HepG2 (cell line): ENCODE measurements at regions not wholly inside any gene's neighbourhood (a gene's known extent, or its start where the extent isn't known, plus 50 kb on each side); places are given as distances from the start of the nearest gene placed in this dataset.

ENCODE experiments used
- ATAC-seq: fragments of 200-7000 bp; cut with Tn5 transposase; 3 replicates; pipeline ENCODE4 v1.9.1; 2020; ENCODE audit warnings: mild to moderate bottlenecking, moderate library complexity
- BruUV-seq: library from RNA; stranded (reverse); fragments of 400-500 nt; replicated peaks from 2 replicates; lab custom pipeline; 2021; lab: Mats Ljungman, UMichigan
- CTCF ChIA-PET: fragments of 300-600 bp; formaldehyde crosslinking; extraction: SDS; loops from one replicate; lab custom pipeline; 2021; ENCODE audit warnings: low total read pairs, inconsistent platforms, low intra/inter-chr PET ratio; lab: Yijun Ruan, JAX
- POLR2A ChIA-PET: fragments of 350-600 bp; sonication (Branson Sonifier 250); formaldehyde crosslinking; loops from one replicate; lab custom pipeline; 2020; ENCODE audit warnings: antibody characterized with exemption, inconsistent platforms; lab: Yijun Ruan, JAX
- DNase-seq: peaks from one replicate; pipeline ENCODE4 v3.0.0-alpha.2; 2015; ENCODE audit warnings: low spot score
- FAIRE-seq: peaks from 3 replicates; lab custom pipeline; 2011; peaks lifted over from hg19 to GRCh38; lab: Jason Lieb, UNC
- H2AFZ ChIP-seq: one replicate; pipeline ENCODE4 v1.6.1; 2011; ENCODE audit warnings: low read length, inconsistent platforms
- H3K27ac ChIP-seq: fragments of 300-600 bp; 3 replicates; pipeline ENCODE4 v1.8.0; 2011; ENCODE audit warnings: mixed run types, mild to moderate bottlenecking, mixed read lengths, low read length, inconsistent platforms; ENCODE audit not compliant: insufficient read depth; ENCODE audit errors: extremely low read length
- H3K27me3 ChIP-seq, 2 experiments: fragments of 200-600 bp in 1 of 2; 2 replicates in 1 of 2; 3 replicates in 1 of 2; pipeline versions ENCODE4 v1.6.0 to v1.8.0; 2011; ENCODE audit warnings: low read length in 2 of 2, mild to moderate bottlenecking in 2 of 2, moderate library complexity in 2 of 2, inconsistent platforms in 1 of 2; ENCODE audit not compliant: insufficient read depth in 2 of 2, control insufficient read depth in 1 of 2
- H3K36me3 ChIP-seq, 2 experiments: fragments of 200-600 bp in 1 of 2; replicated peaks in 1 of 2; 2 replicates in 1 of 2; 3 replicates in 1 of 2; pipeline versions ENCODE4 v1.5.1 to v1.8.0; 2011; ENCODE audit warnings: low read length in 2 of 2, inconsistent platforms in 1 of 2; ENCODE audit not compliant: insufficient read depth in 2 of 2, control insufficient read depth in 1 of 2
- H3K4me1 ChIP-seq: 2 replicates; pipeline ENCODE4 v1.5.1; 2012; ENCODE audit warnings: low read length, inconsistent platforms; ENCODE audit not compliant: insufficient read depth
- H3K4me2 ChIP-seq: 2 replicates; pipeline ENCODE4 v1.6.0; 2011; ENCODE audit warnings: low read depth, low read length, inconsistent platforms
- H3K4me3 ChIP-seq, 3 experiments: fragments of 200-600 bp in 1 of 3; sonication (generic), shearing (Covaris generic) in 1 of 3; replicated peaks in 1 of 3; 2 replicates each; pipeline ENCODE4 v1.5.1; 2011 to 2016; ENCODE audit warnings: low read length in 3 of 3, inconsistent platforms in 2 of 3, low read depth in 2 of 3, mild to moderate bottlenecking in 2 of 3, control low read depth in 1 of 3, mixed read lengths in 1 of 3; ENCODE audit not compliant: insufficient read depth in 1 of 3
- H3K79me2 ChIP-seq: one replicate; pipeline ENCODE4 v1.6.1; 2011; ENCODE audit warnings: low read length, inconsistent platforms; ENCODE audit not compliant: insufficient read depth
- H3K9ac ChIP-seq: 2 replicates; pipeline ENCODE4 v1.6.0; 2011; ENCODE audit warnings: mild to moderate bottlenecking, low read depth, low read length, inconsistent platforms; ENCODE audit not compliant: insufficient read depth
- H3K9me3 ChIP-seq: 2 replicates; pipeline ENCODE4 v1.5.1; 2012; ENCODE audit warnings: mild to moderate bottlenecking, low read length
- H4K20me1 ChIP-seq: 2 replicates; pipeline ENCODE4 v1.6.0; 2011; ENCODE audit warnings: inconsistent platforms, mild to moderate bottlenecking, low read length, moderate library complexity; ENCODE audit not compliant: insufficient read depth
- CHCHD3 ChIP-seq: sonication (generic); formaldehyde crosslinking; IDR thresholded peaks from 2 replicates; pipeline ENCODE4 v1.8.0; 2022; ENCODE audit warnings: mild to moderate bottlenecking, missing genetic modification reagents, moderate library complexity
- IRF1 ChIP-seq: sonication (generic); formaldehyde crosslinking; IDR thresholded peaks from 2 replicates; pipeline ENCODE4 v1.4.0; 2020; ENCODE audit warnings: low read depth, mild to moderate bottlenecking, missing genetic modification reagents
- KDM5A ChIP-seq: fragments of 200-600 bp; sonication (generic); IDR thresholded peaks from 2 replicates; pipeline ENCODE4 v1.7.0; 2018; ENCODE audit warnings: antibody characterized with exemption, mild to moderate bottlenecking, low read length, borderline replicate concordance
- KLF11 ChIP-seq: IDR thresholded peaks from 2 replicates; pipeline ENCODE4 v1.6.1; 2016; ENCODE audit warnings: missing compliant biosample characterization
- POLR2AphosphoS5 ChIP-seq: IDR thresholded peaks from 2 replicates; pipeline ENCODE4 v1.6.1; 2012; ENCODE audit warnings: low read depth, low read length
- SRSF1 ChIP-seq: fragments of 200-400 bp; formaldehyde crosslinking; optimal IDR thresholded peaks from 2 replicates; pipeline ENCODE3; 2017; ENCODE audit warnings: mild to moderate bottlenecking, low read depth, low read length, moderate library complexity
- SSRP1 ChIP-seq: IDR thresholded peaks from 2 replicates; pipeline ENCODE4 v1.6.1; 2016; ENCODE audit warnings: control low read depth
- ZNF24 ChIP-seq: fragments of 450-650 bp; IDR thresholded peaks from 2 replicates; pipeline ENCODE4 v1.6.1; 2017; ENCODE audit warnings: antibody characterized with exemption, mild to moderate bottlenecking
- ZNF282 ChIP-seq: fragments of 450-650 bp; IDR thresholded peaks from 2 replicates; pipeline ENCODE4 v1.6.1; 2018; ENCODE audit not compliant: partially characterized antibody
- ZNF446 ChIP-seq: sonication (generic); formaldehyde crosslinking; IDR thresholded peaks from 2 replicates; pipeline ENCODE4 v1.5.0; 2020; ENCODE audit warnings: mild to moderate bottlenecking, missing genetic modification reagents
- ZNF510 ChIP-seq: sonication (generic); formaldehyde crosslinking; IDR thresholded peaks from 2 replicates; pipeline ENCODE4 v1.4.0; 2020; ENCODE audit warnings: low read depth, mild to moderate bottlenecking, missing genetic modification reagents
- ZNF776 ChIP-seq: sonication (generic); formaldehyde crosslinking; IDR thresholded peaks from 2 replicates; pipeline ENCODE4 v1.4.0; 2020; ENCODE audit warnings: mild to moderate bottlenecking, missing genetic modification reagents
- ZNF780A ChIP-seq: sonication (generic); formaldehyde crosslinking; IDR thresholded peaks from 2 replicates; pipeline ENCODE4 v1.8.0; 2022; ENCODE audit warnings: mild to moderate bottlenecking, missing genetic modification reagents, moderate library complexity
- WGBS: methylation state at CpG from one replicate; pipeline ENCODE4 v1.1.6; 2017; ENCODE audit warnings: low lambda C conversion rate; 5-methylcytosine and 5-hydroxymethylcytosine counted together
- in situ Hi-C: cut with HindIII; loops from 2 replicates; pipeline ENCODE4 v1.10.0; 2017; ENCODE audit warnings: low pct_unique_long_range_greater_than_20kb; ENCODE audit not compliant: extremely low pct_ligation_motif_present
- intact Hi-C: fragments of 100-400 bp; cut with micrococcal nuclease; formaldehyde crosslinking; loops from one replicate; pipeline ENCODE4 v1.10.0; 2022; ENCODE audit not compliant: unreplicated experiment
- TF ChIP-seq, protein P1 (sequence below): sonication (generic); formaldehyde crosslinking; IDR thresholded peaks from 2 replicates; pipeline ENCODE4 v1.4.0; 2020; ENCODE audit warnings: low read depth, mild to moderate bottlenecking, missing genetic modification reagents
- TF ChIP-seq, protein P2 (sequence below): sonication (generic); formaldehyde crosslinking; IDR thresholded peaks from 2 replicates; pipeline ENCODE4 v1.8.1; 2023; ENCODE audit warnings: mild to moderate bottlenecking, moderate library complexity, missing genetic modification reagents

GRCh38 chr4:153072661-153073060 lies 131.6 kb upstream of the TRIM2 start:
- H2AFZ ChIP-seq, result no peak overlapping the region
- H3K79me2 ChIP-seq, result no peaks in the 10 kb centered on the region
- no TSS peak for BruUV-seq
- no peaks in the 10 kb centered on the region for H3K9me3 ChIP-seq
- CTCF ChIA-PET, result no interaction called here
- no peak for ATAC-seq
- no peak for FAIRE-seq
- H3K36me3 ChIP-seq, result no peaks in the 10 kb centered on the region
- H3K4me2 ChIP-seq, result no peak overlapping the region
- H3K9ac ChIP-seq, result no peak overlapping the region
- POLR2A ChIA-PET, result no interaction called here
- H3K4me1 ChIP-seq, result peaks cover 18% of the 10 kb centered on the region
- TF ChIP-seq POLR2AphosphoS5 (no peak), ZNF776 (CRISPR knock-in tag) (no peak), ZNF24 (no peak), ZNF780A (CRISPR knock-in tag) (no peak)
- intact Hi-C loops (no loop called here), in situ Hi-C loops (no loop called here)
- no peak for DNase-seq
- H3K4me3 ChIP-seq, result no peak overlapping the region
- no peaks in the 10 kb centered on the region for H4K20me1 ChIP-seq
- no peak overlapping the region for H3K27ac ChIP-seq
- no peaks in the 10 kb centered on the region for H3K27me3 ChIP-seq

- Histone ChIP-seq H3K4me2 (no peak overlapping the region), H2AFZ (no peak overlapping the region), H3K79me2 (no peaks in the 10 kb centered on the region), H3K9me3 (no peaks in the 10 kb centered on the region), H3K27me3 (no peaks in the 10 kb centered on the region), H3K9ac (no peak overlapping the region), H3K27ac (no peak overlapping the region), H4K20me1 (no peaks in the 10 kb centered on the region), H3K36me3 (no peaks in the 10 kb centered on the region), H3K4me1 (no peaks in the 10 kb centered on the region), H3K4me3 (no peak overlapping the region)
- no peak for DNase-seq
- intact Hi-C loops, result no loop called here
- POLR2A ChIA-PET, result no interaction called here
- no peak for ATAC-seq
- CTCF ChIA-PET, result no interaction called here
- 40% methylated on average over 1 of the region's 1 CpG for WGBS
- no TSS peak for BruUV-seq
- FAIRE-seq, result no peak
- in situ Hi-C loops, result no loop called here
- TF ChIP-seq, protein P1, sequence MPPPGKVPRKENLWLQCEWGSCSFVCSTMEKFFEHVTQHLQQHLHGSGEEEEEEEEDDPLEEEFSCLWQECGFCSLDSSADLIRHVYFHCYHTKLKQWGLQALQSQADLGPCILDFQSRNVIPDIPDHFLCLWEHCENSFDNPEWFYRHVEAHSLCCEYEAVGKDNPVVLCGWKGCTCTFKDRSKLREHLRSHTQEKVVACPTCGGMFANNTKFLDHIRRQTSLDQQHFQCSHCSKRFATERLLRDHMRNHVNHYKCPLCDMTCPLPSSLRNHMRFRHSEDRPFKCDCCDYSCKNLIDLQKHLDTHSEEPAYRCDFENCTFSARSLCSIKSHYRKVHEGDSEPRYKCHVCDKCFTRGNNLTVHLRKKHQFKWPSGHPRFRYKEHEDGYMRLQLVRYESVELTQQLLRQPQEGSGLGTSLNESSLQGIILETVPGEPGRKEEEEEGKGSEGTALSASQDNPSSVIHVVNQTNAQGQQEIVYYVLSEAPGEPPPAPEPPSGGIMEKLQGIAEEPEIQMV (CRISPR knock-in tag), result no peak
- TF ChIP-seq CHCHD3 (CRISPR knock-in tag), result no peak
- no peak for TF ChIP-seq IRF1 (CRISPR knock-in tag)
- no peak for TF ChIP-seq SRSF1
- TF ChIP-seq KLF11 (CRISPR knock-in tag), result no peak
- no peak for TF ChIP-seq ZNF446 (CRISPR knock-in tag)
- no peak for TF ChIP-seq SSRP1
- TF ChIP-seq, protein P2, sequence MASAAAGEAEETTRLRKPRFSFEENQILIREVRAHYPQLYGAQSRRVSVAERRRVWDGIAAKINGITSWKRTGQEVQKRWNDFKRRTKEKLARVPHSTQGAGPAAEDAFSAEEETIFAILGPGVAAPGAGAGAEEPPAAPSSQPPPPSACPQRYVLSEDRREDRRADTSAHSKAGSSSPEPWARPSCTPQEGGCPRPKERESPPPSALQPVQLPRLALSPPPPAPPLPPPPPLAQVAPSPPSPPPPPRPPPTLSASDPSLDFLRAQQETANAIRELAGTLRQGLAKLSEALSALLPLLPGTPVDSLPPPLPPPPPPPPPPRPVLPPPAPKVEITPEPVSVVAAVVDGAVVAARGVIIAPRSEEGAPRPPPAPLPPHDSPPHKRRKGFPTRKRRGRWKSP, result no peak
- no peak for TF ChIP-seq ZNF510 (CRISPR knock-in tag)
- no peak for TF ChIP-seq KDM5A
- no peak for TF ChIP-seq ZNF282
Observed at GRCh38 chr4:153074486-153074885, 129.8 kb upstream of the TRIM2 start.
